ENCODE measurements at regions not wholly inside any gene's neighbourhood (a gene's known extent, or its start where the extent isn't known, plus 50 kb on each side); places are given as distances from the start of the nearest gene placed in this dataset.

DNA sequence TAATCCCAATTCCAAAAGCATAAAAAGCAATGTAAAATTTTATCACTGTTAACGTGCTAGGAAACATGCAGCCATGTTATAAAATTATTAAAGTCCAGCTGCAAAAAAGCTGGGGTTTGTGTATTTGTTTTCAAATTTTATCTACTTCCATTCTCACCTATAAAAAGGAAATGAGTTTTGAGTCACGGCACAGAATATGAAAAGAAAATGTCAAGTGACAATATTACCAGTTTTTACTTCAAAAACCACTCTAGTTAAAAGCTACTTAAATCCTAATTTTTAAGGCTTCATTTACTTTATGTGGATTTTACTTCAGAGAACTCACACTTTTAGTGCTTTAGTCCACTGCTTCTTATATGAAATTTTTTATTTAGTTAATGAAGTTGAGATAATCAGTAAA lies 72.7 kb upstream of the IFNE start:
- TF ChIP-seq POLR2AphosphoS5 (IDR thresholded peaks at IDR 0.05) (no peak), POLR2A (IDR thresholded peaks at IDR 0.05) (no peak)
- TF ChIP-seq, protein P1, sequence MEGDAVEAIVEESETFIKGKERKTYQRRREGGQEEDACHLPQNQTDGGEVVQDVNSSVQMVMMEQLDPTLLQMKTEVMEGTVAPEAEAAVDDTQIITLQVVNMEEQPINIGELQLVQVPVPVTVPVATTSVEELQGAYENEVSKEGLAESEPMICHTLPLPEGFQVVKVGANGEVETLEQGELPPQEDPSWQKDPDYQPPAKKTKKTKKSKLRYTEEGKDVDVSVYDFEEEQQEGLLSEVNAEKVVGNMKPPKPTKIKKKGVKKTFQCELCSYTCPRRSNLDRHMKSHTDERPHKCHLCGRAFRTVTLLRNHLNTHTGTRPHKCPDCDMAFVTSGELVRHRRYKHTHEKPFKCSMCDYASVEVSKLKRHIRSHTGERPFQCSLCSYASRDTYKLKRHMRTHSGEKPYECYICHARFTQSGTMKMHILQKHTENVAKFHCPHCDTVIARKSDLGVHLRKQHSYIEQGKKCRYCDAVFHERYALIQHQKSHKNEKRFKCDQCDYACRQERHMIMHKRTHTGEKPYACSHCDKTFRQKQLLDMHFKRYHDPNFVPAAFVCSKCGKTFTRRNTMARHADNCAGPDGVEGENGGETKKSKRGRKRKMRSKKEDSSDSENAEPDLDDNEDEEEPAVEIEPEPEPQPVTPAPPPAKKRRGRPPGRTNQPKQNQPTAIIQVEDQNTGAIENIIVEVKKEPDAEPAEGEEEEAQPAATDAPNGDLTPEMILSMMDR (IDR thresholded peaks at IDR 0.05): no peak
